IgD-negative memory B cell (primary cell): ENCODE measurements at regions not wholly inside any gene's neighbourhood (a gene's known extent, or its start where the extent isn't known, plus 50 kb on each side); places are given as distances from the start of the nearest gene placed in this dataset.

Source experiments
- H3K27ac Mint-ChIP-seq, 3 donors: one replicate each; pipeline ENCODE4 v1.8.0; 2020 to 2022; ENCODE audit warnings: mild to moderate bottlenecking in 3 of 3, mixed read lengths in 3 of 3, moderate library complexity in 1 of 3
- H3K27me3 Mint-ChIP-seq: one replicate; pipeline ENCODE4 v1.8.0; 2021; ENCODE audit warnings: mixed read lengths
- H3K36me3 Mint-ChIP-seq: one replicate; pipeline ENCODE4 v1.8.0; 2020; ENCODE audit warnings: mild to moderate bottlenecking, mixed read lengths
- H3K4me1 Mint-ChIP-seq, 3 donors: one replicate each; pipeline ENCODE4 v1.8.0; 2020 to 2022; ENCODE audit warnings: mixed read lengths in 3 of 3, mild to moderate bottlenecking in 1 of 3
- H3K4me3 Mint-ChIP-seq, 4 donors: one replicate each; pipeline ENCODE4 v1.8.0; 2020 to 2022; ENCODE audit warnings: mild to moderate bottlenecking in 4 of 4, mixed read lengths in 4 of 4, moderate library complexity in 3 of 4
- H3K9me3 Mint-ChIP-seq, 3 donors: one replicate each; pipeline ENCODE4 v1.8.0; 2020 to 2021; ENCODE audit warnings: mixed read lengths in 3 of 3, mild to moderate bottlenecking in 1 of 3

DNA sequence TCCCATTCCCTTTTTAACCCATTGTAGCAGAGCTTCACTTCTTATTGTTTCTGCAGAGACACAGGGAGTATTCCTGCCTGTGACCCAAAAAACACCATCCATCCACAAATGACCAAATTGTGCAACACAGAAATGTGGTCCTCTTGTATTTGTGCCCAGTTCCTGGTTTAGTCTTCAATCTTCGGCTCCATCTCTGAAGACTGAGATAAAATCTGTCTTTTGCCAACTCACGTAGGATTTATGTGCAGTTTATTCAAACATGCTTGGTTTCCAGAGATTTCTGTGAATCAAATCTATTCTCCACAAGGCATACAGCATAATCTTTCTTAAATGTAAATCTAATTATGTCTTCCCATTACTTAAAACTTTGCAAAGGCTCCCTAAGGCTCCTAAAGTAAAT lies 307.0 kb downstream of the AASDHPPT start:
- Mint-ChIP-seq H3K4me1 (no peaks in the 10 kb centered on the region), H3K36me3 (peaks cover 2% of the 10 kb centered on the region), H3K27me3 (no peaks in the 10 kb centered on the region), H3K9me3 (peaks cover 0 to 11% (median 0%) of the 10 kb centered on the region in 3 donors), H3K27ac (no peak overlapping the region), H3K4me3 (no peak overlapping the region)

- Mint-ChIP-seq H3K36me3 (peaks cover 2% of the 10 kb centered on the region), H3K9me3 (peaks cover 0 to 8% (median 0%) of the 10 kb centered on the region in 3 donors), H3K4me1 (no peaks in the 10 kb centered on the region), H3K27me3 (no peaks in the 10 kb centered on the region), H3K4me3 (no peak overlapping the region), H3K27ac (no peak overlapping the region)
Measured at GRCh38 chr11:106386519-106386918, 309.1 kb downstream of the AASDHPPT start.

- Mint-ChIP-seq H3K36me3 (no peaks in the 10 kb centered on the region), H3K9me3 (peaks cover 0 to 6% (median 1%) of the 10 kb centered on the region in 3 donors), H3K4me3 (no peak overlapping the region), H3K27ac (no peak overlapping the region), H3K4me1 (no peaks in the 10 kb centered on the region), H3K27me3 (peaks cover under 1% of the 10 kb centered on the region)
Measured at GRCh38 chr11:106389101-106389500, 311.6 kb downstream of the AASDHPPT start.

- Mint-ChIP-seq H3K4me3 (no peak overlapping the region), H3K27me3 (peaks cover 2% of the 10 kb centered on the region), H3K36me3 (no peaks in the 10 kb centered on the region), H3K4me1 (no peaks in the 10 kb centered on the region), H3K27ac (no peak overlapping the region), H3K9me3 (peaks cover 0 to 6% (median 1%) of the 10 kb centered on the region in 3 donors)
Measured at GRCh38 chr11:106390078-106390477, 312.6 kb downstream of the AASDHPPT start.

- no peak overlapping the region for H3K27ac Mint-ChIP-seq
- H3K4me3 Mint-ChIP-seq = no peak overlapping the region
- no peaks in the 10 kb centered on the region for H3K4me1 Mint-ChIP-seq
- peaks cover 2% of the 10 kb centered on the region for H3K27me3 Mint-ChIP-seq
- H3K9me3 Mint-ChIP-seq = peaks cover 1 to 8% (median 5%) of the 10 kb centered on the region in 3 donors
- no peaks in the 10 kb centered on the region for H3K36me3 Mint-ChIP-seq
Measured at GRCh38 chr11:106391771-106392420, 314.4 kb downstream of the AASDHPPT start.

- H3K9me3 Mint-ChIP-seq = peaks cover 1 to 16% (median 3%) of the 10 kb centered on the region in 3 donors
- no peaks in the 10 kb centered on the region for H3K36me3 Mint-ChIP-seq
Measured at GRCh38 chr11:106395716-106396349, 318.4 kb downstream of the AASDHPPT start.

GRCh38 chr11:106397787-106398501 lies 320.5 kb downstream of the AASDHPPT start:
- Mint-ChIP-seq H3K27me3 (peaks cover 2% of the 10 kb centered on the region), H3K9me3 (peaks cover 0 to 16% (median 3%) of the 10 kb centered on the region in 3 donors)

More at GRCh38 chr11:106395716-106396349, 318.4 kb downstream of the AASDHPPT start:
- Mint-ChIP-seq H3K27me3 (peaks cover 2% of the 10 kb centered on the region), H3K4me3 (no peak overlapping the region), H3K4me1 (no peaks in the 10 kb centered on the region), H3K27ac (no peak overlapping the region)

GRCh38 chr11:106398502-106399075 lies 321.1 kb downstream of the AASDHPPT start:
- H3K36me3 Mint-ChIP-seq = no peaks in the 10 kb centered on the region
- no peaks in the 10 kb centered on the region for H3K4me1 Mint-ChIP-seq
- peaks cover 2% of the 10 kb centered on the region for H3K27me3 Mint-ChIP-seq
- peaks cover 0 to 16% (median 6%) of the 10 kb centered on the region in 3 donors for H3K9me3 Mint-ChIP-seq
- no peak overlapping the region for H3K4me3 Mint-ChIP-seq
- H3K27ac Mint-ChIP-seq = peak overlapping the region in 1 of 3 donors; percentile 18

More at GRCh38 chr11:106397787-106398501, 320.5 kb downstream of the AASDHPPT start:
- Mint-ChIP-seq H3K4me1 (no peaks in the 10 kb centered on the region), H3K36me3 (no peaks in the 10 kb centered on the region), H3K4me3 (no peak overlapping the region), H3K27ac (no peak overlapping the region)

DNA sequence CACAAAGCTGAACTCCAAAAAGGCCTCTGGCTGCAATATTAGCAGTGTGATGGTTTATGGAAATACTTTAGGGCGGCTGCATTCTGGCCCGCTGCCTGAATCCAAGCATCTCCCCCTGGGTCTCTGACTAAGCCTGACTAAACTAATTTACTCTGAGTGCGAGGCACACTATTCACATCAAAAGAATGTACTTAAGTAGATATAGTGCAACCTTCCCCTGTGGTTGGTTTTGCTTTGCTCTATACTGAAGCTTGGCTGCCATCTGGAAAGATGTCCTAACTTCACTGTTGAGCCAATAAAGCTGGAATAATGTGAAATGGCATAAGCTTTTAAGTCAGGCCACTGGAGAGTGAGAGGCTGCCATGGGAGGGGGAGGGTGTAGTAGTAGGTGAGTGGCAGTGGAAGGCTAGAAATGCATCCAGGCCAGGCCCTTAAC lies 321.6 kb downstream of the AASDHPPT start:
- Mint-ChIP-seq H3K4me3 (no peak overlapping the region), H3K4me1 (no peaks in the 10 kb centered on the region), H3K27ac (no peak overlapping the region), H3K9me3 (peaks cover 1 to 16% (median 7%) of the 10 kb centered on the region in 3 donors), H3K36me3 (no peaks in the 10 kb centered on the region), H3K27me3 (peaks cover 2% of the 10 kb centered on the region)

DNA sequence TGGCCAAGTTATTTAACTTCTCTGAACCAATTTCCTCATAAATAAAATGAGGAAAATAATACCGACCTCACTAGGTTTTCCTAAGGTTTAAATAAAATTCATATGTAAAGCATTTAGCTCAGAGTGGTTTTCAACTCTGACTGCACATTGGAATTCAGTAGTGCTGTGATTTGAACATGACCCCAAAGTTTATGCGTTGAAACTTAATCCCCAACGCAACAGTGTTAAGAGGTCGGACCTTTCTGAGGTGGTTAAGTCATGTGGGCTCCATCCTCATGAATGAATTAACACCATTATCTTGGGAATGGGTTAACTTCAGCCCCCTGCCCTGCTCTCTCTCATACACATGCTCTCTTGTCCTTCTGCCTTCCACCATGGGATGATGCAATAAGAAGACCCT lies 322.2 kb downstream of the AASDHPPT start:
- Mint-ChIP-seq H3K4me1 (no peaks in the 10 kb centered on the region), H3K36me3 (no peaks in the 10 kb centered on the region), H3K27ac (no peak overlapping the region), H3K4me3 (no peak overlapping the region), H3K27me3 (no peaks in the 10 kb centered on the region), H3K9me3 (peaks cover 1 to 16% (median 7%) of the 10 kb centered on the region in 3 donors)

DNA sequence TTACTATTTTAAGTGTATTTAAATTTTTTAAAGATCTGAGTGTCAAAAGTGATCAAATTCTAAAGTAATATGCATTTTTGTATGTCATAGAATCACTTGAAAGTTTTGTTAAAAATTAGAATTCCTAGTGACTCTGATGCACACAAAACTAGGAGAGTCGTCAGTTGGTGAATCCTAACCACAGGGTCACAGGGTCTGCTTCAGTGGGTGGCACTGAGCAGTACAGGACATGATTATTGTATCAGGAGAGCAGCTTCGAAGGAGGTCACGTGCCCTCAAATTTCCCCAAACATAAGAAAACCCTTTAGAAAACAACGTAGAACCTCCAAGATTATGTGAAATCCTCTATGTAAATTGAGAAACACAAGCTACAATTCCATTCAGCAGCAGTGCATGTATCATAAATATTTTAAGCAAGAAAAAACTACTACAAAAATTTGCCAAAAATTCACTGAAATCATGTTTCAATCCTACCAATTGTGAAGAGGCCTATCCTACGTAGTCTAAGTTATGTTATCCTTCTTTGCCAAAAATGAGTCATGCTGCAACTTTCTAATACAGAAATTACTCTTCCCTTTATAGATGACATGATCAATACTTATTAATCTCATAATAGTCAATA lies 323.6 kb downstream of the AASDHPPT start:
- no peaks in the 10 kb centered on the region for H3K27me3 Mint-ChIP-seq
- H3K9me3 Mint-ChIP-seq = peaks cover 4 to 11% (median 7%) of the 10 kb centered on the region in 3 donors
- H3K4me3 Mint-ChIP-seq = no peak overlapping the region
- no peaks in the 10 kb centered on the region for H3K4me1 Mint-ChIP-seq
- no peak overlapping the region for H3K27ac Mint-ChIP-seq
- H3K36me3 Mint-ChIP-seq = no peaks in the 10 kb centered on the region

DNA sequence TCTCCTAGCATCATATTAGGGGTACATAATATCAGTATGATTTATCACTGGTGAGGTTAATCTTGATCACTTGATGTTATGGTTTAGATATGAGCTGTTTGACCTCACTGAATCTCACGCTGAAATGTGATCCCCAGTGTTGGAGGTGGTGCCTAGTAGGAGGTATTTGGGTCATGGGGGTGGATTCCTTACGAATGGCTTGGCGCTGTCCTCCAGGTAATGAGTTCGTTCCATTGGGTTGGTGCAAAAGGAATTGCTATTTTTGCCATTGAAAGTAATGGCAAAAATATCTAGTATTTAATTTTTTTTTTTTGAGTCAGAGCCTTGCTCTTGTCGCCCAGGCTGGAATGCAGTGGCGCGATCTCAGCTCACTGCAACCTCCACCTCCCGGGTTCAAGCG lies 326.3 kb downstream of the AASDHPPT start:
- no peak overlapping the region for H3K27ac Mint-ChIP-seq
- H3K4me1 Mint-ChIP-seq = no peaks in the 10 kb centered on the region
- H3K9me3 Mint-ChIP-seq = peaks cover 4 to 6% (median 5%) of the 10 kb centered on the region in 3 donors
- no peaks in the 10 kb centered on the region for H3K36me3 Mint-ChIP-seq
- H3K4me3 Mint-ChIP-seq = no peak overlapping the region
- H3K27me3 Mint-ChIP-seq = no peaks in the 10 kb centered on the region

- H3K4me3 Mint-ChIP-seq = no peak overlapping the region
Measured at GRCh38 chr11:106409222-106409621, 331.8 kb downstream of the AASDHPPT start.

GRCh38 chr11:106409671-106410070 lies 332.2 kb downstream of the AASDHPPT start:
- H3K4me3 Mint-ChIP-seq = no peak overlapping the region
- H3K36me3 Mint-ChIP-seq = no peaks in the 10 kb centered on the region
- H3K27me3 Mint-ChIP-seq = no peaks in the 10 kb centered on the region
- peaks cover 0 to 4% (median 3%) of the 10 kb centered on the region in 3 donors for H3K9me3 Mint-ChIP-seq
- no peak overlapping the region for H3K27ac Mint-ChIP-seq
- H3K4me1 Mint-ChIP-seq = no peaks in the 10 kb centered on the region

More at GRCh38 chr11:106409222-106409621, 331.8 kb downstream of the AASDHPPT start:
- Mint-ChIP-seq H3K36me3 (no peaks in the 10 kb centered on the region), H3K27ac (no peak overlapping the region), H3K9me3 (peaks cover 0 to 4% (median 3%) of the 10 kb centered on the region in 3 donors), H3K27me3 (no peaks in the 10 kb centered on the region), H3K4me1 (no peaks in the 10 kb centered on the region)
